Activated CD4-positive, CD25-positive, alpha-beta regulatory T cell treated with anti-CD3 and anti-CD28 coated beads, Interleukin-2, amount 50 U/mL, for 72 hours (primary cell): ENCODE measurements at regions not wholly inside any gene's neighbourhood (a gene's known extent, or its start where the extent isn't known, plus 50 kb on each side); places are given as distances from the start of the nearest gene placed in this dataset.
A peak's percentile ranks its signal among the peaks of the same experiment; 100 is the strongest.

Source experiments
- DNase-seq: peaks from one replicate; pipeline ENCODE4 v3.0.0; 2021

- no peak for DNase-seq
Observed at GRCh38 chr20:52817511-52817910, 154.6 kb upstream of the TSHZ2 start.

GRCh38 chr20:52814371-52814770 lies 157.8 kb upstream of the TSHZ2 start:
- DNase-seq: no peak

GRCh38 chr20:52812231-52812847 lies 159.8 kb upstream of the TSHZ2 start:
- DNase-seq: no peak

GRCh38 chr20:52809003-52809402 lies 163.2 kb upstream of the TSHZ2 start:
- DNase-seq: no peak

- DNase-seq: no peak
Observed at GRCh38 chr20:52806918-52807317, 165.2 kb upstream of the TSHZ2 start.

GRCh38 chr20:52805843-52806242 lies 166.3 kb upstream of the TSHZ2 start:
- DNase-seq: no peak

- DNase-seq: no peak
Observed at GRCh38 chr20:52805296-52805571, 166.9 kb upstream of the TSHZ2 start.

GRCh38 chr20:52804497-52805295 lies 167.5 kb upstream of the TSHZ2 start:
- DNase-seq: no peak

- no peak for DNase-seq
Observed at GRCh38 chr20:52801628-52802006, 170.5 kb upstream of the TSHZ2 start.

- no peak for DNase-seq
Observed at GRCh38 chr20:52800734-52801627, 171.2 kb upstream of the TSHZ2 start.

- DNase-seq: no peak
Observed at GRCh38 chr20:52799130-52799529, 173.0 kb upstream of the TSHZ2 start.

- no peak for DNase-seq
Observed at GRCh38 chr20:52798124-52798523, 174.0 kb upstream of the TSHZ2 start.

- no peak for DNase-seq
Observed at GRCh38 chr20:52794853-52795252, 177.3 kb upstream of the TSHZ2 start.

GRCh38 chr20:52793339-52793963 lies 178.7 kb upstream of the TSHZ2 start:
- no peak for DNase-seq

- no peak for DNase-seq
Observed at GRCh38 chr20:52791091-52791490, 181.1 kb upstream of the TSHZ2 start.

- DNase-seq: no peak
Observed at GRCh38 chr20:52789716-52790115, 182.4 kb upstream of the TSHZ2 start.

GRCh38 chr20:52787962-52788361 lies 184.2 kb upstream of the TSHZ2 start:
- no peak for DNase-seq

- DNase-seq: no peak
Observed at GRCh38 chr20:52787216-52787615, 184.9 kb upstream of the TSHZ2 start.

GRCh38 chr20:52785679-52786078 lies 186.5 kb upstream of the TSHZ2 start:
- DNase-seq: no peak

- DNase-seq: peak; percentile 31
Observed at GRCh38 chr20:52783769-52784168, 188.4 kb upstream of the TSHZ2 start.

GRCh38 chr20:52780462-52780861 lies 191.7 kb upstream of the TSHZ2 start:
- no peak for DNase-seq

GRCh38 chr20:52779125-52779524 lies 193.0 kb upstream of the TSHZ2 start:
- DNase-seq: no peak

- DNase-seq: no peak
Observed at GRCh38 chr20:52777171-52777570, 195.0 kb upstream of the TSHZ2 start.
